Osteoblast (primary cell): ENCODE measurements at regions not wholly inside any gene's neighbourhood (a gene's known extent, or its start where the extent isn't known, plus 50 kb on each side); places are given as distances from the start of the nearest gene placed in this dataset.

Experiments used
- DNase-seq: peaks from one replicate; pipeline ENCODE4 v3.0.0; 2011; ENCODE audit warnings: low spot score, mixed read lengths; ENCODE audit not compliant: insufficient read length; ENCODE audit errors: missing footprints
- H2AFZ ChIP-seq: 2 replicates; pipeline ENCODE4 v1.6.0; 2011; ENCODE audit warnings: mild to moderate bottlenecking, low read length
- H3K27ac ChIP-seq: 2 replicates; pipeline ENCODE4 v1.5.1; 2011; ENCODE audit warnings: mild to moderate bottlenecking, low read depth, low read length, moderate library complexity
- H3K27me3 ChIP-seq: 2 replicates; pipeline ENCODE4 v1.6.0; 2012; ENCODE audit warnings: mild to moderate bottlenecking, control low read depth, inconsistent platforms, low read length, moderate library complexity; ENCODE audit not compliant: insufficient read depth
- H3K36me3 ChIP-seq: 2 replicates; pipeline ENCODE4 v1.5.1; 2011; ENCODE audit warnings: mild to moderate bottlenecking, low read length, control low read depth, moderate library complexity; ENCODE audit not compliant: insufficient read depth
- H3K4me1 ChIP-seq: 2 replicates; pipeline ENCODE4 v1.5.1; 2011; ENCODE audit warnings: mild to moderate bottlenecking, low read length, control low read depth, moderate library complexity; ENCODE audit not compliant: insufficient read depth
- H3K4me2 ChIP-seq: 2 replicates; pipeline ENCODE4 v1.6.0; 2011; ENCODE audit warnings: mild to moderate bottlenecking, low read length; ENCODE audit not compliant: insufficient read depth
- H3K4me3 ChIP-seq: fragments of 200-600 bp; sonication (generic); 3 replicates; pipeline ENCODE4 v1.5.1; 2012; ENCODE audit warnings: mild to moderate bottlenecking, low read length, inconsistent platforms; ENCODE audit not compliant: insufficient read depth
- H3K79me2 ChIP-seq: 2 replicates; pipeline ENCODE4 v1.6.0; 2012; ENCODE audit warnings: mild to moderate bottlenecking, low read length, control low read depth, inconsistent platforms; ENCODE audit not compliant: insufficient read depth
- H3K9me3 ChIP-seq: 2 replicates; pipeline ENCODE4 v1.5.1; 2011; ENCODE audit warnings: low read depth, low read length, control low read depth
- H4K20me1 ChIP-seq: 2 replicates; pipeline ENCODE4 v1.6.0; 2012; ENCODE audit warnings: mild to moderate bottlenecking, low read length, control low read depth; ENCODE audit not compliant: insufficient read depth
- TF ChIP-seq, protein P1 (sequence below): IDR thresholded peaks from 2 replicates; pipeline ENCODE4 v1.5.1; 2011; ENCODE audit warnings: mild to moderate bottlenecking, low read depth, low read length, moderate library complexity; ENCODE audit errors: extremely low read depth

DNA sequence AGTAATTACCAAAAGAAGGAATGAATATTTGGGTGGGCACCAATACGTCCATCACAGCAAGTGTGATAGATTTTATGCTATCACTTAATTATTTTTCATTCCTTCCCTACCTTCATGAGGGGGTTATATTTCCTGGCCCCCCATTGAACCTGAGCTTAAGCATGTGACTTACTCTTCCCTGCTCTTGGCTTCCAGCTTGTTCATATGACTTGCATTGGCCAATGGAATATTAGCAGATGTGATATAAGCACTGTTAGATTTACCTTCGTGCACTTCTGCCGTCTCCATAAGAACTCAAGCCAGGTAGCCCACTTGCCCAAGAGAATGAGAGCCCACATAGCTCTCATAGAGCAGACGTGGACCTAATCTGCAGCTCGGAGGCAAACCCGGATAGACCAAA, 99.1 kb upstream of the SMARCA2 start:
- Histone ChIP-seq H3K4me1 (no peaks in the 10 kb centered on the region), H3K36me3 (no peaks in the 10 kb centered on the region), H3K27me3 (no peaks in the 10 kb centered on the region), H3K9me3 (no peaks in the 10 kb centered on the region), H2AFZ (peak overlapping the region; percentile 80), H4K20me1 (no peaks in the 10 kb centered on the region), H3K27ac (no peak overlapping the region), H3K79me2 (no peaks in the 10 kb centered on the region), H3K4me2 (peak overlapping the region; percentile 67), H3K4me3 (peak overlapping the region; percentile 49)
- TF ChIP-seq, protein P1, sequence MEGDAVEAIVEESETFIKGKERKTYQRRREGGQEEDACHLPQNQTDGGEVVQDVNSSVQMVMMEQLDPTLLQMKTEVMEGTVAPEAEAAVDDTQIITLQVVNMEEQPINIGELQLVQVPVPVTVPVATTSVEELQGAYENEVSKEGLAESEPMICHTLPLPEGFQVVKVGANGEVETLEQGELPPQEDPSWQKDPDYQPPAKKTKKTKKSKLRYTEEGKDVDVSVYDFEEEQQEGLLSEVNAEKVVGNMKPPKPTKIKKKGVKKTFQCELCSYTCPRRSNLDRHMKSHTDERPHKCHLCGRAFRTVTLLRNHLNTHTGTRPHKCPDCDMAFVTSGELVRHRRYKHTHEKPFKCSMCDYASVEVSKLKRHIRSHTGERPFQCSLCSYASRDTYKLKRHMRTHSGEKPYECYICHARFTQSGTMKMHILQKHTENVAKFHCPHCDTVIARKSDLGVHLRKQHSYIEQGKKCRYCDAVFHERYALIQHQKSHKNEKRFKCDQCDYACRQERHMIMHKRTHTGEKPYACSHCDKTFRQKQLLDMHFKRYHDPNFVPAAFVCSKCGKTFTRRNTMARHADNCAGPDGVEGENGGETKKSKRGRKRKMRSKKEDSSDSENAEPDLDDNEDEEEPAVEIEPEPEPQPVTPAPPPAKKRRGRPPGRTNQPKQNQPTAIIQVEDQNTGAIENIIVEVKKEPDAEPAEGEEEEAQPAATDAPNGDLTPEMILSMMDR, result no peak
- no peak for DNase-seq

DNA sequence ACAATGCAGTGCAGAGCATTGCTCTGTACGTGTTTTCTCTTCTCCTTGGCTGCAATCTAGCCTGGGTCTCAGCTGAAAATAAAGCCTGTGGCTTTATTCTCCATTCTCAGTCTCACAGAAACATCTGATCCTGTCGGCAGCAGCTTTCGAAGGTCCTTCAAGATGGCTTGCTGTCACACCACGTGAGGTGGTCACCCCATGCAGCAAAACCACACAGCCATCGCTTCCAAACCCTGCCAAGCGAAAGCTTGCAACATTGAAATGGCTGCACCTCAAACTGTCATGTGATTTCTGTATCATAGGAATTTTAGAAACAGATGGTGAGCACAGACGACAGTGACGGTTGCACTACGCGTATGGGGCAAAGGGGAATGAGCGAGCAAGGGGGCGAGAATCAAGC, 98.5 kb upstream of the SMARCA2 start:
- peak overlapping the region; percentile 67 for H3K4me2 ChIP-seq
- peak overlapping the region; percentile 80 for H2AFZ ChIP-seq
- no peaks in the 10 kb centered on the region for H3K9me3 ChIP-seq
- no peak overlapping the region for H3K27ac ChIP-seq
- no peaks in the 10 kb centered on the region for H3K4me1 ChIP-seq
- no peaks in the 10 kb centered on the region for H3K27me3 ChIP-seq
- H4K20me1 ChIP-seq, result no peaks in the 10 kb centered on the region
- DNase-seq, result no peak
- H3K36me3 ChIP-seq, result no peaks in the 10 kb centered on the region
- H3K79me2 ChIP-seq, result no peaks in the 10 kb centered on the region
- H3K4me3 ChIP-seq, result no peak overlapping the region
- TF ChIP-seq, protein P1, result no peak

DNA sequence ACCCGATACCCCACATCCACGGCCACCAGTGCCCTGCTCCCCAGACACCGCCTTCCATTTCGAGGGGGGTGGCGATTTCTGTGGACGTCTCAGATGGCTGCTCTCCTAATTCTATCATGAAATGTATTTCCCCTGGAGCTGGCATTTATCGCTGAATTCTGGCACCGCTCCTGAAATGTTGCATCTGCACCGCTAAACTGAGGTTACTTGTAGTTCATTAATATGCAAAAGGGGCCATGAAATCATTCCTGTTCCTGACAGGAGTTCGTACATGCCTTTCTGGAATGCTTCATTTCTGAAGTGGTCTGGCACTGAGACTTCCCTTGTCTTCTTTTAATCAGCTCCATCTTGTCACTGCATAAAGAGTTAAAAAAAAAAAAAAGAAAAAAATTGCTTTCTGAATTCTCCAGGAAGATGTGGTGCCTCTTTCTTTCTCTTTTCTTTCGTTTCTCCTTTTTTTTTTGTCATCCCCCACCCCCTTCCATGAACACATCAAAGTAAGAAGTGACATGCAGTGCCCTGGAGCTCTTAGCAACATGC, 97.7 kb upstream of the SMARCA2 start:
- Histone ChIP-seq H3K4me2 (no peak overlapping the region), H3K36me3 (no peaks in the 10 kb centered on the region), H3K27ac (no peak overlapping the region), H3K9me3 (no peaks in the 10 kb centered on the region), H3K4me1 (no peaks in the 10 kb centered on the region), H3K27me3 (no peaks in the 10 kb centered on the region), H4K20me1 (no peaks in the 10 kb centered on the region), H3K4me3 (no peak overlapping the region), H3K79me2 (no peaks in the 10 kb centered on the region), H2AFZ (no peak overlapping the region)
- no peak for DNase-seq
- TF ChIP-seq, protein P1, result no peak

DNA sequence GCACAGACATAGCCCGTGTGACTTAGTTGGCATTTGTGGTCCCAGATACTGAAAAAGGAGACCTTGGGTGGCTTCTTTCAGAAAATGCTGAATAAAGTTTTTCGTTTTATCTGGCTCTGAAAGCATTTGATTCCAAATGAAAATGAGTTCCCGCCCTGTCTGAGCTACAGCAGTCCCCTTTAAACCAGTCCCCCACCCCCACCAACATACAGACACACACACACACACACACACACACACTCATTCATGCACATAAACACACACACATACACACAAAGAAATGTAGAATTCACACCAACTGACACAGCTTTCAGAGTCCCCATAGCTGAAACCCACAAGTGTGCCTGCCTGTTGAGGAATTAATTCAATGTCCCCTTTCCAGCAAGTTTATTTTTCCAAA, 97.0 kb upstream of the SMARCA2 start:
- H3K4me1 ChIP-seq, result no peaks in the 10 kb centered on the region
- H4K20me1 ChIP-seq, result no peaks in the 10 kb centered on the region
- no peak for DNase-seq
- H3K27me3 ChIP-seq, result no peaks in the 10 kb centered on the region
- no peak overlapping the region for H2AFZ ChIP-seq
- H3K27ac ChIP-seq, result no peak overlapping the region
- H3K4me3 ChIP-seq, result no peak overlapping the region
- no peaks in the 10 kb centered on the region for H3K36me3 ChIP-seq
- TF ChIP-seq, protein P1, result no peak
- H3K79me2 ChIP-seq, result no peaks in the 10 kb centered on the region
- no peaks in the 10 kb centered on the region for H3K9me3 ChIP-seq
- H3K4me2 ChIP-seq, result no peak overlapping the region
